ENCODE measurements at regions not wholly inside any gene's neighbourhood (a gene's known extent, or its start where the extent isn't known, plus 50 kb on each side); places are given as distances from the start of the nearest gene placed in this dataset.

- no peaks in the 10 kb centered on the region for H3K9me3 ChIP-seq (ENCODE audit: control insufficient read depth, low read depth, low read length)
- no peak overlapping the region for H3K4me3 ChIP-seq (ENCODE audit: low read length)
- no peaks in the 10 kb centered on the region for H3K36me3 ChIP-seq (ENCODE audit: control insufficient read depth, low read depth, low read length)
- no peak overlapping the region for H3K9ac ChIP-seq (ENCODE audit: low read length)
- no peaks in the 10 kb centered on the region for H3K4me1 ChIP-seq (ENCODE audit: control insufficient read depth, low read depth, low read length)
- no peak overlapping the region for H3K27ac ChIP-seq (ENCODE audit: low read length)
- H3K27me3 ChIP-seq (ENCODE audit: control insufficient read depth, insufficient read depth, low read length): no peaks in the 10 kb centered on the region
Observed at GRCh38 chr13:34555988-34556387, 386.1 kb upstream of the NBEA start.

DNA sequence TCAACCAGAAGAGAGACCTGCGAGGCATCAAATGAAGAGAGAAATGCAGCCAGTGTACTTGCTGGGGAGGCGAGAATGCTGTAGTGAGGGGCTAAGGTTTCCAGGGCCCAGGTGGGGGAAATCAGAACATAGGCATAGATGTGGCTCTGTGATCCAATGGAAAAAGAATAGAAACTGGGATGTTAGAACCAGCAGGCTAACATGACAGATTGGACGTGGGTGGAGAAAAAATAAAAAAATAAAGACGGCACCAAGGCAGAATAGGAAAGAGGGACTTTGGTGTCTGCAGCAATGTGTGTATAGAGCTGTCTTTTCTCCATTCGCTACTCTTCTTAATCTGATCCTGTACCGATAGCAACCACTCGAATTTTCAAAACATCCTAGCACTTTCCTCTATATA is 381.0 kb upstream of the NBEA start:
- Histone ChIP-seq H3K27ac (ENCODE audit: low read length) (no peak overlapping the region), H3K36me3 (ENCODE audit: control insufficient read depth, low read depth, low read length) (no peaks in the 10 kb centered on the region), H3K9me3 (ENCODE audit: control insufficient read depth, low read depth, low read length) (no peaks in the 10 kb centered on the region), H3K9ac (ENCODE audit: low read length) (no peak overlapping the region), H3K27me3 (ENCODE audit: control insufficient read depth, insufficient read depth, low read length) (no peaks in the 10 kb centered on the region), H3K4me3 (ENCODE audit: low read length) (no peak overlapping the region), H3K4me1 (ENCODE audit: control insufficient read depth, low read depth, low read length) (no peaks in the 10 kb centered on the region)

DNA sequence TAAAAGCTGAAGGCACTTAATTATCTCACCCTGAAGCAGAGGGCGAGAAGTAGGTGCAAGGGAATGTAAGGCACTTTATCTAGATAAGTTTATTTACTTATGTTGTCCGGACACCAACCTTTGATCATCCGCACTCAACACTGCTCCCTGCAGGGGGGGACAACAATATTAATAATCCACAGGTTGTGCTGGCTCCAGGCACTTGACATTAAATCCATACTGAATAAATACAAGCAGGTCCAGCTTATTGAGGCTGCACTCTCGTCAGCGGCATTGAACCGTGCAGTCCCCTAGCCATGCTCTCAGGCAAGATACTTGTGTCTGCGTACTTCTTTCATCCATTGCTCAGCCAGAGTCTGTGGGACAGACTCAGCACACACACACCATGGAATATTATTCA is 374.5 kb upstream of the NBEA start:
- Histone ChIP-seq H3K36me3 (ENCODE audit: control insufficient read depth, low read depth, low read length) (no peaks in the 10 kb centered on the region), H3K9me3 (ENCODE audit: control insufficient read depth, low read depth, low read length) (no peaks in the 10 kb centered on the region), H3K9ac (ENCODE audit: low read length) (no peak overlapping the region), H3K4me3 (ENCODE audit: low read length) (no peak overlapping the region), H3K27me3 (ENCODE audit: control insufficient read depth, insufficient read depth, low read length) (no peaks in the 10 kb centered on the region), H3K4me1 (ENCODE audit: control insufficient read depth, low read depth, low read length) (no peaks in the 10 kb centered on the region), H3K27ac (ENCODE audit: low read length) (no peak overlapping the region)

DNA sequence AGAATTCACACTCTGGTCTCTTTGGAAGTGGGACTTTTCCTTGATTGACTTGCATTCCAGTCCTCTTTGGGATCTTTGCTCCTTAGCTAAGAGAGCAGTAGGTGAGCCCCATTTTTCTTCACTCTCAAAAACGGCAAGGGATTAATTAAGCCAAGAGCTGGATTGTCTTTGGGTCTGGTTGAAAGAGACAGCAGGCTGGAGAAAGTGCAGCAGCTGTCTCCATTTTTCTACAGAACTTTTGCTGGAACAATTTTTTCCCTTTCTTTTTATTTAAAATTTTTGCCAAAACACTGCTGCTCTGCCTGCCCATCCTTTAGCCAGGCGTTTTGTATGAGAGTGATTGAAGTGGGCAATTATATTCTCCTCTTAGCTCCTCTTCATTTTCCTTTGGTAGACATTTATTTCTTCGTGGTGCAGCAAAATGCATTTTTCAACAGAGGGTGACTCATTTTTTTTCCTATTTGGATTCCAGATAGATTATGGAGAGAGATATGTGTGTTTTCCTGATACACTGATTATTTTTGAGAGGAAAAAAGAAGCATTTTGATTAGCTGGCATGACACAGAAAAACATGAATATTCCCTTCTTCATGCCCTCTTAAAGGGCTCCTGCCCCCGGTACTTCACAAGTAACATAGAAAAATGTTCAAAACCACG is 371.2 kb upstream of the NBEA start:
- Histone ChIP-seq H3K36me3 (ENCODE audit: control insufficient read depth, low read depth, low read length) (no peaks in the 10 kb centered on the region), H3K4me1 (ENCODE audit: control insufficient read depth, low read depth, low read length) (no peaks in the 10 kb centered on the region), H3K27ac (ENCODE audit: low read length) (no peak overlapping the region), H3K27me3 (ENCODE audit: control insufficient read depth, insufficient read depth, low read length) (no peaks in the 10 kb centered on the region), H3K9me3 (ENCODE audit: control insufficient read depth, low read depth, low read length) (no peaks in the 10 kb centered on the region), H3K9ac (ENCODE audit: low read length) (no peak overlapping the region), H3K4me3 (ENCODE audit: low read length) (no peak overlapping the region)

DNA sequence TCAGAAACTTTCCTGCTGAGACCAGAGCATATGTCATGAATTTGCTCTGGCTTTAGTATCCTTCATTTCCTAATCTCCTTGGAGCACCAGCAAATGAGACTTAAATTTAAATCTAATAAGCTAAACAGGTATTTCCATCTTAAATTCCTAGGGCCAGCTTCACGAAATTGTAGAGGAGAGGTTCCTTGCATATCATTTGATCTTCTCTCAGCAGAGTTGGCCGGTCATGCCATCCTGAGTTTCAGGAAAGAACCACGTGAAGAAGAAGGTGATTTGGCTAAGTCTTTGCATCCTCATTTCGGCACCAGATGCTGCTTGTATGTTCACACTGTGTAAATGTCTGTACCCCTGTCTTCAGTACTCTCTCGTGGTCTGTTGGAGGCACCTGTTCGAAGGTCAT is 370.4 kb upstream of the NBEA start:
- Histone ChIP-seq H3K27ac (ENCODE audit: low read length) (no peak overlapping the region), H3K4me3 (ENCODE audit: low read length) (no peak overlapping the region), H3K9ac (ENCODE audit: low read length) (no peak overlapping the region), H3K36me3 (ENCODE audit: control insufficient read depth, low read depth, low read length) (no peaks in the 10 kb centered on the region), H3K27me3 (ENCODE audit: control insufficient read depth, insufficient read depth, low read length) (no peaks in the 10 kb centered on the region), H3K4me1 (ENCODE audit: control insufficient read depth, low read depth, low read length) (no peaks in the 10 kb centered on the region), H3K9me3 (ENCODE audit: control insufficient read depth, low read depth, low read length) (no peaks in the 10 kb centered on the region)

GRCh38 chr13:34577051-34577450 is 365.0 kb upstream of the NBEA start:
- Histone ChIP-seq H3K9ac (ENCODE audit: low read length) (no peak overlapping the region), H3K4me1 (ENCODE audit: control insufficient read depth, low read depth, low read length) (no peaks in the 10 kb centered on the region), H3K4me3 (ENCODE audit: low read length) (no peak overlapping the region), H3K9me3 (ENCODE audit: control insufficient read depth, low read depth, low read length) (no peaks in the 10 kb centered on the region), H3K27ac (ENCODE audit: low read length) (no peak overlapping the region), H3K36me3 (ENCODE audit: control insufficient read depth, low read depth, low read length) (no peaks in the 10 kb centered on the region), H3K27me3 (ENCODE audit: control insufficient read depth, insufficient read depth, low read length) (no peaks in the 10 kb centered on the region)

GRCh38 chr13:34578471-34578870 is 363.6 kb upstream of the NBEA start:
- no peak overlapping the region for H3K9ac ChIP-seq (ENCODE audit: low read length)

GRCh38 chr13:34578917-34579316 is 363.2 kb upstream of the NBEA start:
- no peak overlapping the region for H3K9ac ChIP-seq (ENCODE audit: low read length)
- H3K36me3 ChIP-seq (ENCODE audit: control insufficient read depth, low read depth, low read length): no peaks in the 10 kb centered on the region
- no peaks in the 10 kb centered on the region for H3K4me1 ChIP-seq (ENCODE audit: control insufficient read depth, low read depth, low read length)
- H3K4me3 ChIP-seq (ENCODE audit: low read length): no peak overlapping the region
- no peak overlapping the region for H3K27ac ChIP-seq (ENCODE audit: low read length)
- H3K27me3 ChIP-seq (ENCODE audit: control insufficient read depth, insufficient read depth, low read length): no peaks in the 10 kb centered on the region
- no peaks in the 10 kb centered on the region for H3K9me3 ChIP-seq (ENCODE audit: control insufficient read depth, low read depth, low read length)

More at GRCh38 chr13:34578471-34578870, 363.6 kb upstream of the NBEA start:
- H3K4me3 ChIP-seq (ENCODE audit: low read length): no peak overlapping the region
- H3K27me3 ChIP-seq (ENCODE audit: control insufficient read depth, insufficient read depth, low read length): no peaks in the 10 kb centered on the region
- H3K36me3 ChIP-seq (ENCODE audit: control insufficient read depth, low read depth, low read length): no peaks in the 10 kb centered on the region
- H3K4me1 ChIP-seq (ENCODE audit: control insufficient read depth, low read depth, low read length): no peaks in the 10 kb centered on the region
- H3K27ac ChIP-seq (ENCODE audit: low read length): no peak overlapping the region
- H3K9me3 ChIP-seq (ENCODE audit: control insufficient read depth, low read depth, low read length): no peaks in the 10 kb centered on the region

DNA sequence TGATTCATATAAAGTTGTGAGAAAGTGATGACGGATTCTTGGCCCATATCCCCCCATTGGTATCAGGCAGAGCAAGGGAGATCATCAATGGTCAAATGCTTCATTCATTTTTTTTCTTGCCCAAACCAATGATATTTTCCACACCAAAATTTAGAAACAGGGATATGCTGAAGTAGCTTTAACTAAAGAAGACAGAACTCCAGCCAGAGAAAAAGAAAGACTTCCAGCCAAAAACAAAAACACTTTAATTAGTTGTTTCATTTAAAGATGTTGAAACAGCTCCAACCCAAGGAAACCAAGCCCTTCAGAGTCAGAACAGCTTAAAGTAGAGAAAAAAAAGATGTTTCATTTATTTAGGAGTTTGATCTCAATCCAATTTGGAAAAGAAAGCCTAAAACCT is 358.9 kb upstream of the NBEA start:
- H3K4me1 ChIP-seq (ENCODE audit: control insufficient read depth, low read depth, low read length): no peaks in the 10 kb centered on the region
- no peak overlapping the region for H3K4me3 ChIP-seq (ENCODE audit: low read length)

GRCh38 chr13:34587576-34587975 is 354.5 kb upstream of the NBEA start:
- no peak overlapping the region for H3K27ac ChIP-seq (ENCODE audit: low read length)
- no peak overlapping the region for H3K9ac ChIP-seq (ENCODE audit: low read length)
- H3K9me3 ChIP-seq (ENCODE audit: control insufficient read depth, low read depth, low read length): no peaks in the 10 kb centered on the region
- peaks cover 3% of the 10 kb centered on the region for H3K4me1 ChIP-seq (ENCODE audit: control insufficient read depth, low read depth, low read length)
- H3K4me3 ChIP-seq (ENCODE audit: low read length): no peak overlapping the region
- no peaks in the 10 kb centered on the region for H3K36me3 ChIP-seq (ENCODE audit: control insufficient read depth, low read depth, low read length)
- H3K27me3 ChIP-seq (ENCODE audit: control insufficient read depth, insufficient read depth, low read length): no peaks in the 10 kb centered on the region

More for the DNA sequence above, 358.9 kb upstream of the NBEA start:
- H3K9me3 ChIP-seq (ENCODE audit: control insufficient read depth, low read depth, low read length): no peaks in the 10 kb centered on the region
- H3K27ac ChIP-seq (ENCODE audit: low read length): no peak overlapping the region
- H3K9ac ChIP-seq (ENCODE audit: low read length): no peak overlapping the region
- no peaks in the 10 kb centered on the region for H3K36me3 ChIP-seq (ENCODE audit: control insufficient read depth, low read depth, low read length)
- H3K27me3 ChIP-seq (ENCODE audit: control insufficient read depth, insufficient read depth, low read length): no peaks in the 10 kb centered on the region

DNA sequence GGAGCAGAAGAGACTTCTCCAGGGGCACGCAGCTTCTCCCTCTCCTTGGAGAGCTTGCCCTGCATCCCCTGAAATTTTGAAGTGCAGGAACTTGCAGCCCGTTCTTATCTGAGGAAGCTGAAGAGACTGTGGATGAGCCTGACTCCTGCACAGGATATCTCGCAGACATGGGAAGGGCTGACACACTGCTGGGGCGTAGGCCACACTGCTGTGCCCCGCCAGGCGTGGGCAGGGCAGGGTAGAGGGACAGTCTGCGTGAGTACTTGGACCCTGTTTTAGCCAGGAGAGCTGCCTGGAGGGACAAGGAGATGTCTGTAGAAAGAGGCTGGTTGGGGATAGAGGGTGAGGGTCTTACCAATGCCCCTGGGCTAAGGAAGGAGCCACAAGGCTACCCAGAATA is 353.7 kb upstream of the NBEA start:
- no peak overlapping the region for H3K9ac ChIP-seq (ENCODE audit: low read length)
- no peaks in the 10 kb centered on the region for H3K36me3 ChIP-seq (ENCODE audit: control insufficient read depth, low read depth, low read length)
- no peak overlapping the region for H3K4me3 ChIP-seq (ENCODE audit: low read length)
- H3K4me1 ChIP-seq (ENCODE audit: control insufficient read depth, low read depth, low read length): peaks cover 10% of the 10 kb centered on the region
- no peaks in the 10 kb centered on the region for H3K27me3 ChIP-seq (ENCODE audit: control insufficient read depth, insufficient read depth, low read length)
- no peaks in the 10 kb centered on the region for H3K9me3 ChIP-seq (ENCODE audit: control insufficient read depth, low read depth, low read length)
- no peak overlapping the region for H3K27ac ChIP-seq (ENCODE audit: low read length)

DNA sequence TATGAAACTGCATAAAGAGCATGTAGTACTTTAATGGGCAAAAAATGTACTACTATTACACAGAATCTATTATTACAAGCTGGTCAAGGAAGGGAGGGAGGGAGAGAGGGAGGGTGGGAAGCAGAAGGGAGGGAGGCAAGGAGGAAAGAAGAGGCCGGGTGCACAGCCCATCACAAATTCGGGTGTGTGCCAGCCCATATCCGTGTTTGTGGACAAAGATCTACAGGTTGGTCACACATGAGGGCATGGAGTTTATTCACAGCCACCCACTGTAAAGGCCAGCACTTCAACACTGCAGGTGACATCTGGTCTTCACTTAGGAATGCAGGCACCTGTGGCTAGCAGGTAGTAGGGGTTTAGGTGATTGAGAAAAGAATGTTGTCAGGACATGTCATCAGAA is 352.5 kb upstream of the NBEA start:
- Histone ChIP-seq H3K27me3 (ENCODE audit: control insufficient read depth, insufficient read depth, low read length) (no peaks in the 10 kb centered on the region), H3K4me3 (ENCODE audit: low read length) (no peak overlapping the region), H3K27ac (ENCODE audit: low read length) (no peak overlapping the region), H3K9ac (ENCODE audit: low read length) (no peak overlapping the region), H3K9me3 (ENCODE audit: control insufficient read depth, low read depth, low read length) (no peaks in the 10 kb centered on the region), H3K36me3 (ENCODE audit: control insufficient read depth, low read depth, low read length) (no peaks in the 10 kb centered on the region), H3K4me1 (ENCODE audit: control insufficient read depth, low read depth, low read length) (peaks cover 10% of the 10 kb centered on the region)

Measured in iPS-18a (cell line).